Mammary epithelial cell (primary cell): ENCODE measurements at regions not wholly inside any gene's neighbourhood (a gene's known extent, or its start where the extent isn't known, plus 50 kb on each side); places are given as distances from the start of the nearest gene placed in this dataset.

Source experiments
- EZH2 ChIP-seq: IDR thresholded peaks from 2 replicates; pipeline ENCODE4 v1.6.1; 2012; ENCODE audit warnings: low read length, inconsistent platforms, borderline replicate concordance
- TF ChIP-seq, protein P1 (sequence below), 2 donors: IDR thresholded peaks in 1 of 2; conservative IDR thresholded peaks in 1 of 2; 2 replicates each; pipeline ENCODE4 v1.5.1; 2011 to 2012; ENCODE audit warnings: inconsistent platforms in 2 of 2, low read length in 2 of 2, mild to moderate bottlenecking in 2 of 2, control low read depth in 1 of 2, low read depth in 1 of 2; ENCODE audit not compliant: insufficient read depth in 1 of 2; ENCODE audit errors: extremely low read depth in 1 of 2

GRCh38 chr12:75613981-75614380 lies 102.6 kb upstream of the KRR1 start:
- TF ChIP-seq, protein P1, sequence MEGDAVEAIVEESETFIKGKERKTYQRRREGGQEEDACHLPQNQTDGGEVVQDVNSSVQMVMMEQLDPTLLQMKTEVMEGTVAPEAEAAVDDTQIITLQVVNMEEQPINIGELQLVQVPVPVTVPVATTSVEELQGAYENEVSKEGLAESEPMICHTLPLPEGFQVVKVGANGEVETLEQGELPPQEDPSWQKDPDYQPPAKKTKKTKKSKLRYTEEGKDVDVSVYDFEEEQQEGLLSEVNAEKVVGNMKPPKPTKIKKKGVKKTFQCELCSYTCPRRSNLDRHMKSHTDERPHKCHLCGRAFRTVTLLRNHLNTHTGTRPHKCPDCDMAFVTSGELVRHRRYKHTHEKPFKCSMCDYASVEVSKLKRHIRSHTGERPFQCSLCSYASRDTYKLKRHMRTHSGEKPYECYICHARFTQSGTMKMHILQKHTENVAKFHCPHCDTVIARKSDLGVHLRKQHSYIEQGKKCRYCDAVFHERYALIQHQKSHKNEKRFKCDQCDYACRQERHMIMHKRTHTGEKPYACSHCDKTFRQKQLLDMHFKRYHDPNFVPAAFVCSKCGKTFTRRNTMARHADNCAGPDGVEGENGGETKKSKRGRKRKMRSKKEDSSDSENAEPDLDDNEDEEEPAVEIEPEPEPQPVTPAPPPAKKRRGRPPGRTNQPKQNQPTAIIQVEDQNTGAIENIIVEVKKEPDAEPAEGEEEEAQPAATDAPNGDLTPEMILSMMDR (conservative IDR thresholded peaks at IDR 0.05 in 1 of 2, IDR thresholded peaks at IDR 0.05 in 1 of 2; ENCODE audit: extremely low read depth in 1 of 2, insufficient read depth in 1 of 2, low read depth in 1 of 2, low read length in 2 of 2): no peak
- TF ChIP-seq EZH2: no peak
